ENCODE measurements at regions not wholly inside any gene's neighbourhood (a gene's known extent, or its start where the extent isn't known, plus 50 kb on each side); places are given as distances from the start of the nearest gene placed in this dataset.

GRCh38 chrX:43590150-43590549, 65.9 kb upstream of the MAOA start:
- no peaks in the 10 kb centered on the region for H3K27me3 ChIP-seq (ENCODE audit: insufficient read depth, low read length, poor library complexity)
- no peak for DNase-seq
- no peak overlapping the region for H3K4me2 ChIP-seq (ENCODE audit: low read length)
- no peaks in the 10 kb centered on the region for H3K79me1 ChIP-seq (ENCODE audit: low read length)
- H2BK5ac ChIP-seq (ENCODE audit: low read length), result no peak overlapping the region
- WGBS (ENCODE audit: extremely low coverage, insufficient coverage, low lambda C conversion rate), result no CpG with 5 or more reads among the region's 2 CpGs
- H4K5ac ChIP-seq (ENCODE audit: low read length), result no peak overlapping the region
- H3K27ac ChIP-seq (ENCODE audit: low read depth, low read length), result no peak overlapping the region
- H3K9ac ChIP-seq (ENCODE audit: low read length), result no peak overlapping the region
- no peak overlapping the region for H2BK120ac ChIP-seq (ENCODE audit: low read depth, low read length)
- H3K36me3 ChIP-seq (ENCODE audit: control insufficient read depth, insufficient read depth, low read length), result no peaks in the 10 kb centered on the region
- no peak overlapping the region for H3K23ac ChIP-seq (ENCODE audit: low read length)
- H2AK5ac ChIP-seq (ENCODE audit: low read length), result no peak overlapping the region
- H3K4ac ChIP-seq (ENCODE audit: low read depth, low read length), result no peak overlapping the region
- H2BK15ac ChIP-seq (replicated peaks; ENCODE audit: low read depth), result no peak overlapping the region
- H3K4me1 ChIP-seq (ENCODE audit: control insufficient read depth, low read depth, low read length), result no peaks in the 10 kb centered on the region
- H3K18ac ChIP-seq (ENCODE audit: low read length), result no peak overlapping the region
- H3K4me3 ChIP-seq (ENCODE audit: low read length), result no peak overlapping the region
- H3K79me2 ChIP-seq (ENCODE audit: control insufficient read depth, insufficient read depth, low read length), result no peaks in the 10 kb centered on the region
- H4K8ac ChIP-seq (ENCODE audit: low read depth, low read length), result no peak overlapping the region
- H3K56ac ChIP-seq (ENCODE audit: low read length), result no peak overlapping the region

GRCh38 chrX:43592597-43592996, 63.5 kb upstream of the MAOA start:
- H3K4ac ChIP-seq (ENCODE audit: low read depth, low read length), result no peak overlapping the region
- no peak overlapping the region for H3K4me2 ChIP-seq (ENCODE audit: low read length)
- H3K79me2 ChIP-seq (ENCODE audit: control insufficient read depth, insufficient read depth, low read length), result no peaks in the 10 kb centered on the region
- no peak overlapping the region for H3K4me3 ChIP-seq (ENCODE audit: low read length)
- H4K5ac ChIP-seq (ENCODE audit: low read length), result no peak overlapping the region
- H3K9ac ChIP-seq (ENCODE audit: low read length), result no peak overlapping the region
- no peaks in the 10 kb centered on the region for H3K4me1 ChIP-seq (ENCODE audit: control insufficient read depth, low read depth, low read length)
- no peak overlapping the region for H2BK5ac ChIP-seq (ENCODE audit: low read length)
- no peak overlapping the region for H4K8ac ChIP-seq (ENCODE audit: low read depth, low read length)
- H3K36me3 ChIP-seq (ENCODE audit: control insufficient read depth, insufficient read depth, low read length), result no peaks in the 10 kb centered on the region
- no peak overlapping the region for H2BK15ac ChIP-seq (replicated peaks; ENCODE audit: low read depth)
- no CpG with 5 or more reads among the region's 3 CpGs for WGBS (ENCODE audit: extremely low coverage, insufficient coverage, low lambda C conversion rate)
- H3K79me1 ChIP-seq (ENCODE audit: low read length), result no peaks in the 10 kb centered on the region
- no peak overlapping the region for H3K18ac ChIP-seq (ENCODE audit: low read length)
- H3K27ac ChIP-seq (ENCODE audit: low read depth, low read length), result no peak overlapping the region
- H3K27me3 ChIP-seq (ENCODE audit: insufficient read depth, low read length, poor library complexity), result no peaks in the 10 kb centered on the region
- H2AK5ac ChIP-seq (ENCODE audit: low read length), result no peak overlapping the region
- no peak overlapping the region for H2BK120ac ChIP-seq (ENCODE audit: low read depth, low read length)
- H3K56ac ChIP-seq (ENCODE audit: low read length), result no peak overlapping the region
- DNase-seq, result no peak
- no peak overlapping the region for H3K23ac ChIP-seq (ENCODE audit: low read length)

- no peaks in the 10 kb centered on the region for H3K27me3 ChIP-seq (ENCODE audit: insufficient read depth, low read length, poor library complexity)
- no peaks in the 10 kb centered on the region for H3K79me1 ChIP-seq (ENCODE audit: low read length)
- H4K5ac ChIP-seq (ENCODE audit: low read length), result no peak overlapping the region
- no peak overlapping the region for H3K4me3 ChIP-seq (ENCODE audit: low read length)
- H3K4ac ChIP-seq (ENCODE audit: low read depth, low read length), result no peak overlapping the region
- no peak for DNase-seq
- H3K23ac ChIP-seq (ENCODE audit: low read length), result no peak overlapping the region
- no peak overlapping the region for H4K8ac ChIP-seq (ENCODE audit: low read depth, low read length)
- no peak overlapping the region for H3K56ac ChIP-seq (ENCODE audit: low read length)
- H3K4me1 ChIP-seq (ENCODE audit: control insufficient read depth, low read depth, low read length), result no peaks in the 10 kb centered on the region
- no peaks in the 10 kb centered on the region for H3K36me3 ChIP-seq (ENCODE audit: control insufficient read depth, insufficient read depth, low read length)
- no peak overlapping the region for H2BK120ac ChIP-seq (ENCODE audit: low read depth, low read length)
- no peak overlapping the region for H3K27ac ChIP-seq (ENCODE audit: low read depth, low read length)
- no peak overlapping the region for H3K4me2 ChIP-seq (ENCODE audit: low read length)
- H3K18ac ChIP-seq (ENCODE audit: low read length), result no peak overlapping the region
- no peak overlapping the region for H2BK15ac ChIP-seq (replicated peaks; ENCODE audit: low read depth)
- no peak overlapping the region for H2AK5ac ChIP-seq (ENCODE audit: low read length)
- H3K9ac ChIP-seq (ENCODE audit: low read length), result no peak overlapping the region
- H3K79me2 ChIP-seq (ENCODE audit: control insufficient read depth, insufficient read depth, low read length), result no peaks in the 10 kb centered on the region
- H2BK5ac ChIP-seq (ENCODE audit: low read length), result no peak overlapping the region
These were observed 60.2 kb upstream of the MAOA start for GRCh38 chrX:43595931-43596330.

- no peak overlapping the region for H3K27ac ChIP-seq (ENCODE audit: low read depth, low read length)
- no peak overlapping the region for H3K56ac ChIP-seq (ENCODE audit: low read length)
- H4K5ac ChIP-seq (ENCODE audit: low read length), result no peak overlapping the region
- no peak overlapping the region for H3K4ac ChIP-seq (ENCODE audit: low read depth, low read length)
- no peak overlapping the region for H2BK15ac ChIP-seq (replicated peaks; ENCODE audit: low read depth)
- no peak overlapping the region for H3K9ac ChIP-seq (ENCODE audit: low read length)
- H3K4me3 ChIP-seq (ENCODE audit: low read length), result no peak overlapping the region
- H3K18ac ChIP-seq (ENCODE audit: low read length), result no peak overlapping the region
- no peak overlapping the region for H2BK5ac ChIP-seq (ENCODE audit: low read length)
- no peak overlapping the region for H3K4me2 ChIP-seq (ENCODE audit: low read length)
- H2AK5ac ChIP-seq (ENCODE audit: low read length), result no peak overlapping the region
- H4K8ac ChIP-seq (ENCODE audit: low read depth, low read length), result no peak overlapping the region
- no peak for DNase-seq
- no peaks in the 10 kb centered on the region for H3K36me3 ChIP-seq (ENCODE audit: control insufficient read depth, insufficient read depth, low read length)
- no peak overlapping the region for H3K23ac ChIP-seq (ENCODE audit: low read length)
- H2BK120ac ChIP-seq (ENCODE audit: low read depth, low read length), result no peak overlapping the region
- no peaks in the 10 kb centered on the region for H3K79me1 ChIP-seq (ENCODE audit: low read length)
- no peaks in the 10 kb centered on the region for H3K79me2 ChIP-seq (ENCODE audit: control insufficient read depth, insufficient read depth, low read length)
- no peaks in the 10 kb centered on the region for H3K4me1 ChIP-seq (ENCODE audit: control insufficient read depth, low read depth, low read length)
- H3K27me3 ChIP-seq (ENCODE audit: insufficient read depth, low read length, poor library complexity), result no peaks in the 10 kb centered on the region
These were observed 51.3 kb upstream of the MAOA start for GRCh38 chrX:43604753-43605152.

GRCh38 chrX:43605351-43605750, 50.7 kb upstream of the MAOA start:
- no peak overlapping the region for H2BK120ac ChIP-seq (ENCODE audit: low read depth, low read length)
- no peaks in the 10 kb centered on the region for H3K27me3 ChIP-seq (ENCODE audit: insufficient read depth, low read length, poor library complexity)
- H4K8ac ChIP-seq (ENCODE audit: low read depth, low read length), result no peak overlapping the region
- no peaks in the 10 kb centered on the region for H3K4me1 ChIP-seq (ENCODE audit: control insufficient read depth, low read depth, low read length)
- H3K9ac ChIP-seq (ENCODE audit: low read length), result no peak overlapping the region
- H3K79me2 ChIP-seq (ENCODE audit: control insufficient read depth, insufficient read depth, low read length), result no peaks in the 10 kb centered on the region
- H3K56ac ChIP-seq (ENCODE audit: low read length), result no peak overlapping the region
- no peak overlapping the region for H2BK15ac ChIP-seq (replicated peaks; ENCODE audit: low read depth)
- no peak for DNase-seq
- no CpG with 5 or more reads among the region's 4 CpGs for WGBS (ENCODE audit: extremely low coverage, insufficient coverage, low lambda C conversion rate)
- no peak overlapping the region for H3K23ac ChIP-seq (ENCODE audit: low read length)
- no peaks in the 10 kb centered on the region for H3K79me1 ChIP-seq (ENCODE audit: low read length)
- no peak overlapping the region for H4K5ac ChIP-seq (ENCODE audit: low read length)
- no peak overlapping the region for H3K4me3 ChIP-seq (ENCODE audit: low read length)
- H2AK5ac ChIP-seq (ENCODE audit: low read length), result no peak overlapping the region
- no peaks in the 10 kb centered on the region for H3K36me3 ChIP-seq (ENCODE audit: control insufficient read depth, insufficient read depth, low read length)
- no peak overlapping the region for H3K27ac ChIP-seq (ENCODE audit: low read depth, low read length)
- no peak overlapping the region for H2BK5ac ChIP-seq (ENCODE audit: low read length)
- H3K4me2 ChIP-seq (ENCODE audit: low read length), result no peak overlapping the region
- H3K4ac ChIP-seq (ENCODE audit: low read depth, low read length), result no peak overlapping the region
- no peak overlapping the region for H3K18ac ChIP-seq (ENCODE audit: low read length)

All from mesendoderm (in vitro differentiated cells).